Right forelimb (tissue), 1 donor: ENCODE measurements at regions not wholly inside any gene's neighbourhood (a gene's known extent, or its start where the extent isn't known, plus 50 kb on each side); places are given as distances from the start of the nearest gene placed in this dataset.
"Not testable (repeated sequence)": the region's sequence is repeated elsewhere in the genome, so short reads cannot be mapped to it uniquely, and the experiment has no call there.

Source experiments
- DNase-seq: peaks from one replicate; pipeline ENCODE4 v3.0.0-alpha.2; 2018

DNA sequence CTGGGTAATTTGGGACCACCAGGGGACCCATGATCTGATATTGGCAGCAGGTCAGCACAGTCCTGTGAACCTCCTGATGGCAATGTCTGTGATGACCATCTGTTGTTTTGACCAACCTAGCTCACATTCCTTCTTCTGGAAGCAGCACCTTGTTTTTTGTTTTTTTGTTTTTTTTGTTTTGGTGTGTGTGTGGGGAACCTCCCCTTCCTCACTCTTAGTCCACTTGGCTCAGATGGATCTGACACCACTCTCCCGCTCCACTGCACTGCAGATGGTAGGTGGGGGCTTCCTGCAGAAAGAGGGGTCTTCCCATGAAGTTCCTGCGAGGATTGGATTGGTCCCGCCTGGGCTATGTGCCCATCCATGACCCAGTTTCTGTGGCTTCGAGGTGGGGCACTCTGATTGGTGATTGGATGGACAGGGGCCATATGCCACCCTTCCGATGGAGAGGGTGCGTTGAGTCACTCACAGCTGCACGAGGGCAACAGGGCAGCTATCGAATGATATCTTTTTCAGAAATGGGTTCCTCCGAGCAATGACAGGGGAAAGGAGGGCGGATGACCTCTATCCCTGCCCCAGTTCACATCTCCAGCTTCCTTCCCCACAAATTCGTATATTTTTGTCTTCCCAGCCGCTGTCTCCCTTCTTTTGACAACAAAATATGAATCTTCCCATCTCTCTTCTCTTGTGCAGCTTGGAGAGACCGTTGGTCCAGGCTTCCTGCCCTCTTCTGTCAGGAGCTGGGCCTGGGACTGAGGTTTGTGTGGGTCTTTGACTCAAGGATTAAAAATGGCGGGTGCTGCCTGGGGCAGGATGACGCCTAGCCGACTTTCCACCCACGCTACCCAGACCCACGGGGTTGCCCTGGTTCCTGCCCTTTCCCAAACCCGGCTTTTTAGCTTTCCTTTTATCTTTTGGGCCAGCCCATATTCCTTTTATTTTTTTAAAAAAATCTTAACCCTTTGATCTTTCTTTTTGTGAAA, 132.1 kb upstream of the KCNG1 start:
- DNase-seq, result no peak

DNA sequence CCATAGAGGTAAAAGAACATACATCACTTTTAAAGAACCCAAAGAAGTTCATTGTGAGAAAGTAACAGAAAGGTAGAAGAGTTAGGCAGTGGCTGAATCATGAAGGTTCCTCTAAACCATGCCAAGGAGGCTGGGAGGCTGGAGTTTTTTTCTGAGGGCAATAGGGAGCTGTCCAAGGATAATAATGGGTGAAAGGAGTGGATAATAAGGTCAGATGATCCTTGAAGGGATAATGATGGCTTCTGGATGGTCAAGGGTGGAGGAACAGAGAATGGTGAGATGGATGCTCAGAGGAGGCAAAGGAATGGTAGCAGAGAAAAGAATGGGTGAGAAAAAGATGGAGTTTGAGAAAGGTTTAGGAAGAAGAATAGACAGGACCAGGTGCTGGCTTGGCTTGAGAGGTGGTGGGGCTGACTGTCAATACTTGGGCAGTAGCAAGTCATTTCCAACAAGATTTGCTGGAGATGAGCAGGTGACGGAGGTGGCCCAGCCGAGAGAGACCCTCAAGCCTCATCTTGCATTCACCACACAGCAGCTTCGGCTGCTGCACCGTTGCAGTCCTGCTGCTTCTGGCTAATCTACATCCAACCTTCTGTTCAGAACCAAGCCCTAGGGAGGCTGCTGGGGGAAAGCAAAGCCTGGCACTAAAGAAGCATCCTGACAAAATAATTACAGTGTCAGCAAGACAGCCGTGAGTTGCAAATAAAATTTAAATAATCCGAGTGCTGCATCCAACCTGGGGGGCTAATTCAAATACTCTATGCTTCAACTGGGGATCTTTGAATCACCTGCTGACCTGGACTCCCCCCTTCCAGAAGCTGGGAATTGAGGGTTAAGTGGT, 131.2 kb upstream of the KCNG1 start:
- no peak for DNase-seq

DNA sequence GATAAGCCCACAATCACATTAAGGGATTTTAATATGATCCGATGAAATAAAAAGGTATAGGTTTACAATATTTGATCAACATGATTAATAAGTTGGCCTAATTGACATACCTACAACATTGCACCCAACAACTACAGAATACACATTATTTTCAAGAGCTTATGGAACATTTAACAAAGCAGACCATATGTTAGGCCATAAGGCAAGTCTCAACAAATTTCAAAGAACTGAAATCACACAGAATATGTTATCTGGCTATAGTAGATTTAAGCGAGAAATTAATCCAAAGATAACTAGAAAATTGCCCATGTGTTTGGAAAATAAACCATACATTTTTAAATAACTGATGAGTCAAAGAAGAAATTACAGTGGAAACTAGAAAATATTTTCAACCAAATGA, 126.0 kb upstream of the KCNG1 start:
- no peak for DNase-seq

GRCh38 chr20:51144476-51144875, 121.6 kb upstream of the KCNG1 start:
- no peak for DNase-seq

DNA sequence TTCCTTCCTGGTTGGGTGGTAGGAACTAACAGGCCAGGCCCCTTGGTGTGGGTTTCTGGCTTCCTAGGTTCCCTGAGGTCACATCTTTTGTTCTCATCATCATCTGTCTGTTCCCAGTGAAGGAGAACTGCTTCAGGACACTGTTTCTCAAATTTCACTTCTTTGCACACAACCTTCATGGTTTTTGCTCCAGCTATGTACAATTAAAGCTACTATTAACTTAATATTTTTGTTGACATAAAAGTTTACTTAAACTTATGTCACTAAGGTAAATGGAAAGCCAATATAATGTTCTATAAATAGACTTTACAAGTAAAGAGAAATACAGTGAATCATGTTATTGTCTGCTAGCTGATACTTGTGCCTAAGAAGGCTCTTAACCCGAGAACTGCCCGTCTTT, 120.7 kb upstream of the KCNG1 start:
- DNase-seq, result no peak

GRCh38 chr20:51142448-51142847, 119.5 kb upstream of the KCNG1 start:
- no peak for DNase-seq

DNA sequence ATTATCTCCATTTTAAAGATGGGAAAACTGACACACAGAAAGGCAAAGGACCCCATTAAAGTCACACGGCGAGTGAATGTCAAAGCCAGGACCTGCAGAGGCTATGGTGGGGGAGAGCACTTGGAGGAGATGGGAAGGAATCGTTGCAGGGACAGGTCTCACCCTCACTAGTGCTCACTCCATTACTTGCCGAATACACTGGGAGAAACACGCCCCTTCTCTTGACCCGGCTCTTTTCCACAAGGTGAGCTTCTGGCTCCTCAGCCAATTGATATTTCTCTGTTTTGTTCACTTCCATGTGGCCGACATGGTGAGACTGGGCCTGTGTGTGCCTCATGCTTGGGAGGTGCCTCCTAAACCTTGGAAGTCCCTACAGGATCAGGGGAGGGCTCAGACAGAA, 117.8 kb upstream of the KCNG1 start:
- DNase-seq, result no peak

DNA sequence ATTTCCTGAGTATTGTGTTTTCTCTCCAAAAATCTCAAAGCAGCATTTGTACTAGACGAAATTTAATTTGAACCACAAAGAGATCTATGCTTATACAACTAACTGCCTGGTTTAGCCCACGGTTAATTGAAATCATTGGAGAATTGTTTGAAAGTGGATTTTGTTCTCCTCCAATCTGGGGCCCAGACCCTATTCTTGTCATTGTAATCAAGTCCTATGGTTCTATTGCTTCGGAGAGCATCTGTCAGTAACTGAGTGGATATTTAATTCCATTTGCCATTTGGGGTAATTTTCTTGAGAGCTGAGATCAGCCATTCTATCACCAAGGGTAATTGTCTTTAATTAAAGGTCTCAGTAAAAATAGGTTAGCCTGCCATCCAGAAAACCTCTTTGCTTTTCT, 117.0 kb upstream of the KCNG1 start:
- no peak for DNase-seq

- no peak for DNase-seq
Observed at GRCh38 chr20:51138576-51138975, 115.7 kb upstream of the KCNG1 start.

DNA sequence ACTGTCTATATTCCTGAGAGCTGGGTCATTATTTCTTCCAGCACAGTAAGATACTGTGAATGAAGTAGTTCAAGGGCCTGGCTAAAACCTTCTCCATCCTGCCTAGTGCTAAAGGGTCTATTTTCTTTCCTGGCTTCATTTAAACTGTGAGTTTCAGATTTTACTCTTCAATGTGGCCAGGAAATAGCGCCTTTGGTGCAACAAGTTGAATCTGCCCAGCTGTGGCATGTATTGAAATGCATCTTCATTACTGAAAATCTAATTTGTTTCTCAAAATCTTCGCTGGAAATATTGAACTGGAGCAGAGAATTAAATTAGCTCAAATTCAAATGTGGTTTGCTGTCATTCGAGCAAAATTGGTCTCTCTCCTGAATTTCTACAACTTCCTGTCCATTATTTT, 114.6 kb upstream of the KCNG1 start:
- DNase-seq, result no peak

DNA sequence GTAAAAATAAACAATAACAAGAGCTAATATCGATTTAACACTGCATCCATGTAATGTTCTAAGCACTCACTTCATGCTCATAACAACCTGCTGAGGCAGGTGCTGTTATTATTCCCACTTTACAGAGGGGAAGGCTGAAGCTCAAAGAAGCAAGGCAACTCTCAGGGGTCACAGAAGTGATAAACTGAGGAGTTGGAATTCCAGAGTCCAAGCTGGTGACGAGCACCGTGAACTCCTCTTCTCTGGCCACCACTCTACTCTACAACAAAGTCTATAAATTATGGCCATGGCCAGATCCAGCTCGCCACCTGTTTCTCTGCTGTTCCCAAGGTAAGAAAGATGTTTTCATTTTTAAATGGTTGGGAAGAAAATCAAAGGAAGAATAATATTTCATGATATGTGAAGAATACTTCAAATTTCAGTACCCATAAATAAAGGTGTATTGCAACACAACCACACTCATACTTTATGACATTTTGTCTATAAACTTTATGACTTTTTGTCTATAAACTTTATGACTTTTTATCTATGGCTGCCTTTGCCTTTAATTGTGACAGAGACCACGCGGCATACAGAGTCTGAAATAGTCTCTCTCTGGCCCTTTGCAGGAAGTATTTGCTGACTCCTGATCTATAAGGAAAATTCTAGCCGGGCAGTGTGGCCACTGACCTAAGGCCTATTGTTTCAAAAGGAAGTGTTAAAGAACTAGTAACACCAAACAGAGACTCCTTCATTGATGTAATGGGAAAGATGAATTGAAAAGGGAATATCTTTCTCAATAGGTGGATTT, 113.2 kb upstream of the KCNG1 start:
- DNase-seq, result no peak

DNA sequence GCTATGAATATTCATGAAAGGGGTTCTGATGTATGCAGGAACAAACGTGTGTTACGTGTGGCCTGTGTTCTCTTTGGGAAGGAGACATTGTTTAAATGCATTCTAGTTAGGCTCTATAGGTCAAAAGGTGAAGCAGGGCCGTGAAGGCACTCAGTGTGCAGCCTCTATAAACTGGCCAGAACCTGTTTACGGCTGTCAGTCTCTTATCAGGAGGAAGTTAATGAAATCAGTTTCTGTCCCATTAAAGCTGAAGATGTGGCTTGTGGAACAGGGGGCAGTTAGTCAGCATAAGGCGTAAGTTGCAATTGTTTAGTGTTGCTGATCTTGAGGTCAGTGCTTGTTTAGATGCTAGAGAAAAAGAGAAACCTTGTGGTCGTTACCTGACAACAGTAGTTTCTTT, 111.5 kb upstream of the KCNG1 start:
- no peak for DNase-seq

- DNase-seq, result no peak
Observed at GRCh38 chr20:51132279-51132678, 109.4 kb upstream of the KCNG1 start.

GRCh38 chr20:51131811-51132210, 108.9 kb upstream of the KCNG1 start:
- no peak for DNase-seq

- no peak for DNase-seq
Observed at GRCh38 chr20:51129147-51129776, 106.4 kb upstream of the KCNG1 start.

DNA sequence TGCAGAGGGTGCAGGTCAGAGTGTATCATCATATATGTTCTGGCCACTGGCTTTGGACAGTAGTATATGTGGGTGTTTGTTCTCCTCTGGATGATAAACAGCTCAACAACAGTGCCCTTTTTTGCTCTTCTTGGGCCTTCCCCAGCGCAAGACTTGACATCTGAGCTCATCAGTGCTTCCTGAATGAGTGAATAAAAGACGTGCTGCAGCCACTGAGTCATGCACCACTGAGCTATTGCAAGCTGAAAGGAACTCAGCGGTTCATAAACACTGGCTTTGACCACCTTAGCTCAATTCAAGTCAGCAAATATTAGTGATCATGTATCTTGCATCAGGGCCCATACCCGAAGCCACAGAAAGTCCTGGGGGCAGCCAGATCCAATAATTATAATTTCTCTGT, 105.3 kb upstream of the KCNG1 start:
- no peak for DNase-seq

- no peak for DNase-seq
Observed at GRCh38 chr20:51127713-51128112, 104.8 kb upstream of the KCNG1 start.

DNA sequence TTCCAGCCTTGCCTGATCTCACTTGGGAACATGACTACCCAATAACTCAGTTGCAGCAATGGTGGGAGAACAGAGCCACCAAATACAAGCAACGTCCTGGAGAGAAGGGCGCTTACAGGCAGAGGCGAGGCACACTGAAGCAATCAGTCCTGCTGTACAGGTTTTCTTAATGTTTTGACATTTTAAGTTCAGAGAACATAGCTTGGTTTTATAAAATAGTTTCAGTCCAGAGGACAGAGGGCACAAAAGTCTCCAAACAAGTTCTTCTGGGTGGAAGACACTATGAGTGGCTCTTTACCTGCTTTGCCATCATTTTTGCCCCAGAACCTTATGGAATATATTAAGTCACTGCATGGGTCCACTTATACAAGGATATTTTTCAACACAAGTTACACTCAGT, 103.4 kb upstream of the KCNG1 start:
- no peak for DNase-seq

GRCh38 chr20:51125780-51126179, 102.9 kb upstream of the KCNG1 start:
- DNase-seq, result no peak

DNA sequence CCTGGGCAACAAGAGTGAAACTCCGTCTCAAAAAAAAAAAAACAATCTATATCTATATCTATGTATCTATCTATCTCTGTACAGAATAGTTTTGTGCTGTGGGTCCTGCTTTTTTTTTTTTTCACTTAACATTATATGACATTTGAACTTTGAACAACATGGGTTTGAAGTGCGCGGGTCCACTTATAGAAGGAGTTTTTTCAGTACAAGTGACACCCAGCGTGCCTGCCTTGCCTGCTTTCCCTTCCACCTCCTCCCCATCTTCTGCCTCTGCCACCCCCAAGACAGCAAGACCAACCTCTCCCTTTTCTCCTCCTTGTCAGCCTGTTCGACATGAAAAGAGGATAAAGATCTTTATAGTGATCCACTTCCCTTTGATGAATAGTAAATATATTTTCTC, 102.2 kb upstream of the KCNG1 start:
- no peak for DNase-seq

DNA sequence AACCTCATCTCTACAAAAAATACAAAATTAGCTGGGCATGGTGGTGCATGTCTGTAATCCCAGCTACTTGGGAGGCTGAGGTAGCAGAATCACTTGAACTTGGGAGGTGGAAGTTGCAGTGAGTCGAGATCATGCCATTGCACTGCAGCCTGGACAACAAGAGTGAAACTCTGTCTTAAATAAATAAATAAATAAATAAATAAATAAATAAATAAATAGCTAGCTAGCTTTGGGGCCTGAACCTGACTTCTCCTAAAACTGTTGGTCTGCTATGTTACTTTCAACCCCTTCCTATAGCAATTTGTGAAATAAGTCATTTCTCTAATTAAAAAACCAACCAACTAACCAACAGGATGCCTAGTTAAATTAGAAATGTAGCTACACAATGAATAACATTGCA, 101.0 kb upstream of the KCNG1 start:
- not testable (repeated sequence) for DNase-seq

GRCh38 chr20:51122931-51123658, 100.2 kb upstream of the KCNG1 start:
- no peak for DNase-seq
